Suprapubic skin (tissue), 3 donors: ENCODE measurements at regions not wholly inside any gene's neighbourhood (a gene's known extent, or its start where the extent isn't known, plus 50 kb on each side); places are given as distances from the start of the nearest gene placed in this dataset.

ENCODE experiments used
- CTCF ChIP-seq, 2 donors: fragments of 200-600 bp in 1 of 2; fragments of 450-650 bp in 1 of 2; sonication (generic) in 1 of 2; IDR thresholded peaks; one replicate each; pipeline ENCODE4 v1.5.1; 2016 to 2019; ENCODE audit warnings: antibody characterized with exemption in 2 of 2, mild to moderate bottlenecking in 1 of 2, moderate library complexity in 1 of 2
- POLR2A ChIP-seq, 2 donors: fragments of 450-650 bp; IDR thresholded peaks; one replicate each; pipeline ENCODE4 v1.6.1; 2017; ENCODE audit warnings: antibody characterized with exemption in 2 of 2, mild to moderate bottlenecking in 2 of 2, moderate library complexity in 2 of 2

- TF ChIP-seq CTCF (IDR thresholded peaks at IDR 0.05) (no peak), POLR2A (IDR thresholded peaks at IDR 0.05) (no peak)
Observed at GRCh38 chr12:41123871-41124270, 64.2 kb upstream of the PDZRN4 start.
